ENCODE measurements at regions not wholly inside any gene's neighbourhood (a gene's known extent, or its start where the extent isn't known, plus 50 kb on each side); places are given as distances from the start of the nearest gene placed in this dataset.

DNA sequence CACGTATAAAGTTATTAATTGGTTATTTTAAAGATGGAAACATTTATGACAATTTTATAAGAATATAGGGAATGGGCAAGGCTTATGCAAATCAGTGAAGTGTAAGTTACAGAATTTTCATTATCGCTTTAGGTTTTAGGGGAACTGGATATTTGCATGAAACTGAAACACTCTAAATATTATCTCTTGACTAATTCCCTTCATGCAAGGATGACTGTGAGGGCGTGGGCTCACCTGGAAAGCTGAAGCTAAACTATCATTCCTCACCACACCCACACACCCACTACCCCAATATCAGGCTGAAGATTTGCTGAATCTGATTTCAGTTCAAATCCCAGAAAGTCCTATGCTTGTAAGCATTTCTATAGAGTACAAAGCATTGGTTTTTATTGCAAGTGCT is 81.7 kb upstream of the ARHGAP24 start:
- Histone ChIP-seq H3K4me3 (ENCODE audit: severe bottlenecking) (no peak overlapping the region), H3K36me3 (ENCODE audit: low read depth) (no peaks in the 10 kb centered on the region), H3K9me3 (ENCODE audit: severe bottlenecking) (peaks cover 2% of the 10 kb centered on the region), H3K4me1 (ENCODE audit: insufficient read depth, poor library complexity, severe bottlenecking) (no peaks in the 10 kb centered on the region), H3K27ac (ENCODE audit: poor library complexity, severe bottlenecking) (no peak overlapping the region), H3K27me3 (ENCODE audit: insufficient read depth, poor library complexity, severe bottlenecking) (no peaks in the 10 kb centered on the region)
- DNase-seq (ENCODE audit: low spot score) (no peak), ATAC-seq (ENCODE audit: low read depth) (no peak)
- TF ChIP-seq, protein P1, sequence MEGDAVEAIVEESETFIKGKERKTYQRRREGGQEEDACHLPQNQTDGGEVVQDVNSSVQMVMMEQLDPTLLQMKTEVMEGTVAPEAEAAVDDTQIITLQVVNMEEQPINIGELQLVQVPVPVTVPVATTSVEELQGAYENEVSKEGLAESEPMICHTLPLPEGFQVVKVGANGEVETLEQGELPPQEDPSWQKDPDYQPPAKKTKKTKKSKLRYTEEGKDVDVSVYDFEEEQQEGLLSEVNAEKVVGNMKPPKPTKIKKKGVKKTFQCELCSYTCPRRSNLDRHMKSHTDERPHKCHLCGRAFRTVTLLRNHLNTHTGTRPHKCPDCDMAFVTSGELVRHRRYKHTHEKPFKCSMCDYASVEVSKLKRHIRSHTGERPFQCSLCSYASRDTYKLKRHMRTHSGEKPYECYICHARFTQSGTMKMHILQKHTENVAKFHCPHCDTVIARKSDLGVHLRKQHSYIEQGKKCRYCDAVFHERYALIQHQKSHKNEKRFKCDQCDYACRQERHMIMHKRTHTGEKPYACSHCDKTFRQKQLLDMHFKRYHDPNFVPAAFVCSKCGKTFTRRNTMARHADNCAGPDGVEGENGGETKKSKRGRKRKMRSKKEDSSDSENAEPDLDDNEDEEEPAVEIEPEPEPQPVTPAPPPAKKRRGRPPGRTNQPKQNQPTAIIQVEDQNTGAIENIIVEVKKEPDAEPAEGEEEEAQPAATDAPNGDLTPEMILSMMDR (IDR thresholded peaks at IDR 0.05; ENCODE audit: poor library complexity, severe bottlenecking) = no peak

DNA sequence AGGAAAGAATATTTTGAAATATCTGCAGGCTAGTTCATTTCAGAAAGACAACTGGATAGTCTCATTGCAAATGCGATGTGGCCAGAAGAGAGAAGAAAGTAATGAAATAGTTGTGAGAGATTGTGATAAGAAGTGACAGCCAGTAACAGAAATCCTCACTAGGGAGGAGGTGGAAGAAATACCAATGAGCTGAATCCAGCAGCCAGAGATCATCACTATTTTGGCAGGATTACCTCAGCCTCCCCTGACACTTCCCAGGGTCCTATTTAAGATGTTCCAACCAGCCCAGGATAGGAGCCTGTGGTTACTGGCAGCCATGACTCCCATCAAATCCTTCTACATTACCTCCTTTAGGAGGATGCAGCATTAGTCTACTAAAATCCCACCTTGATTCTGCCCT is 76.7 kb upstream of the ARHGAP24 start:
- ATAC-seq (ENCODE audit: low read depth) = no peak
- TF ChIP-seq, protein P1 (IDR thresholded peaks at IDR 0.05; ENCODE audit: poor library complexity, severe bottlenecking) = no peak
- Histone ChIP-seq H3K27me3 (ENCODE audit: insufficient read depth, poor library complexity, severe bottlenecking) (no peaks in the 10 kb centered on the region), H3K27ac (ENCODE audit: poor library complexity, severe bottlenecking) (no peak overlapping the region), H3K4me3 (ENCODE audit: severe bottlenecking) (no peak overlapping the region), H3K4me1 (ENCODE audit: insufficient read depth, poor library complexity, severe bottlenecking) (no peaks in the 10 kb centered on the region), H3K36me3 (ENCODE audit: low read depth) (no peaks in the 10 kb centered on the region), H3K9me3 (ENCODE audit: severe bottlenecking) (no peaks in the 10 kb centered on the region)
- no peak for DNase-seq (ENCODE audit: low spot score)

DNA sequence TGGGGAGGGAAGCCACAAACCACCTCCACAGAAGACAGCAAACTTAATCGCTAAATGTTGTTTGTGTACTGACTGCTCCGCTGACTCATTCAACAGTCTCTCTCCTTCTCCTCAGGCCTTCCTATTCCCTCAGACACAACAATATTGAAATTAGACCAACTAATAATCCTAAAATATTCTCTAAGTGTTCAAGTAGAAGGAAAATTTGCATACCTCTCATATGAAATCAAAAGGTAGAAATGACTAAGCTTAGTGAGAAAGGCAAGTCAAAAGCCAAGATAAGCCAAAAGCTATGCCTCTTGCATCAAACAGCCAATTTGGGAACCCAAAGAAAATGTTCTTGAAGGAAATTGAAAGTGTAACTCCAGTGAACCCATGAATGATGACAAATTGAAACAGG is 75.7 kb upstream of the ARHGAP24 start:
- no peak for DNase-seq (ENCODE audit: low spot score)
- TF ChIP-seq, protein P1 (IDR thresholded peaks at IDR 0.05; ENCODE audit: poor library complexity, severe bottlenecking) = no peak
- H3K4me1 ChIP-seq (ENCODE audit: insufficient read depth, poor library complexity, severe bottlenecking) = no peaks in the 10 kb centered on the region
- H3K4me3 ChIP-seq (ENCODE audit: severe bottlenecking) = no peak overlapping the region
- H3K36me3 ChIP-seq (ENCODE audit: low read depth) = no peaks in the 10 kb centered on the region
- ATAC-seq (ENCODE audit: low read depth) = no peak
- no peak overlapping the region for H3K27ac ChIP-seq (ENCODE audit: poor library complexity, severe bottlenecking)
- no peaks in the 10 kb centered on the region for H3K9me3 ChIP-seq (ENCODE audit: severe bottlenecking)
- H3K27me3 ChIP-seq (ENCODE audit: insufficient read depth, poor library complexity, severe bottlenecking) = no peaks in the 10 kb centered on the region

DNA sequence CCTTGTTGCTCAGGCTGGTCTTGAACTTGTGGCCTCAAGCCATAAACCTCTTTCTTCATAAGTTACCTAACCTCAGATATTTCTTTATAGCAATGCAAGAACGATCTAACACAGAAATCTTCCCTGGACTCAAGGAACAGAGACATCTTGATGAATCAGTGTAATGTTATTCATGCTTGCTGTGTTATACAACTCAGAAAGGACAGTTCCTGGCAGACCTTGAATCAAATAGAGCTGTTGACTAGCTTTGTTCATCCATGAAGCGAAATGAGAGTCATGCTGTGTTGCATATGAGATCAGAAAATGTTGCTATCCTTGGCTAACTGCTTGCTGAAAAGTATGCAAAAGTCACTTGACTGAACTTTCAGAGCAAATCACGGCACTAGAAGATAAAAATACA is 72.6 kb upstream of the ARHGAP24 start:
- H3K27ac ChIP-seq (ENCODE audit: poor library complexity, severe bottlenecking) = no peak overlapping the region
- H3K9me3 ChIP-seq (ENCODE audit: severe bottlenecking) = no peaks in the 10 kb centered on the region
- no peaks in the 10 kb centered on the region for H3K36me3 ChIP-seq (ENCODE audit: low read depth)
- TF ChIP-seq, protein P1 (IDR thresholded peaks at IDR 0.05; ENCODE audit: poor library complexity, severe bottlenecking) = no peak
- no peaks in the 10 kb centered on the region for H3K27me3 ChIP-seq (ENCODE audit: insufficient read depth, poor library complexity, severe bottlenecking)
- ATAC-seq (ENCODE audit: low read depth) (no peak), DNase-seq (ENCODE audit: low spot score) (no peak)
- H3K4me1 ChIP-seq (ENCODE audit: insufficient read depth, poor library complexity, severe bottlenecking) = no peaks in the 10 kb centered on the region
- no peak overlapping the region for H3K4me3 ChIP-seq (ENCODE audit: severe bottlenecking)

DNA sequence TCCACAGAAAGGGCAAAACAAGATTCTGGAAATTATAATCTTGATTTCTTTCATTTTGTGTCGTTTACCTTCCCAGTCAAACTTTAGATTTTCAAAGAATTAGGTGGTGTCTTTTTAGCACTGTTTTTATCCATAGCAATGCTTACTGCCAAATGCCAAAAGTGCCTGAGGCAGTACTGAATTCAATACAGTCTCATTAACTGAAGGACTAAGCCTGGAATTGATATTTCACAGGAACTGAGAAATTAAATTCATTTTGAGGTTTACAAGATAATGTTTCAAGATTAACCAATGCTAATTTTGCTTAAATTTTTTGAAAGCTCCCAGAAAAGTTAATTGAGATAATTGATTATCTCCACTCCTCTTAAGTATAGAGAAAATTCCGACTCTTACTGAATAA is 68.8 kb upstream of the ARHGAP24 start:
- no peak for DNase-seq (ENCODE audit: low spot score)
- no peaks in the 10 kb centered on the region for H3K36me3 ChIP-seq (ENCODE audit: low read depth)
- no peaks in the 10 kb centered on the region for H3K9me3 ChIP-seq (ENCODE audit: severe bottlenecking)
- H3K27ac ChIP-seq (ENCODE audit: poor library complexity, severe bottlenecking) = no peak overlapping the region
- H3K27me3 ChIP-seq (ENCODE audit: insufficient read depth, poor library complexity, severe bottlenecking) = no peaks in the 10 kb centered on the region
- no peaks in the 10 kb centered on the region for H3K4me1 ChIP-seq (ENCODE audit: insufficient read depth, poor library complexity, severe bottlenecking)
- no peak for ATAC-seq (ENCODE audit: low read depth)
- no peak overlapping the region for H3K4me3 ChIP-seq (ENCODE audit: severe bottlenecking)
- TF ChIP-seq, protein P1 (IDR thresholded peaks at IDR 0.05; ENCODE audit: poor library complexity, severe bottlenecking) = no peak
